ENCODE measurements at regions not wholly inside any gene's neighbourhood (a gene's known extent, or its start where the extent isn't known, plus 50 kb on each side); places are given as distances from the start of the nearest gene placed in this dataset.

DNA sequence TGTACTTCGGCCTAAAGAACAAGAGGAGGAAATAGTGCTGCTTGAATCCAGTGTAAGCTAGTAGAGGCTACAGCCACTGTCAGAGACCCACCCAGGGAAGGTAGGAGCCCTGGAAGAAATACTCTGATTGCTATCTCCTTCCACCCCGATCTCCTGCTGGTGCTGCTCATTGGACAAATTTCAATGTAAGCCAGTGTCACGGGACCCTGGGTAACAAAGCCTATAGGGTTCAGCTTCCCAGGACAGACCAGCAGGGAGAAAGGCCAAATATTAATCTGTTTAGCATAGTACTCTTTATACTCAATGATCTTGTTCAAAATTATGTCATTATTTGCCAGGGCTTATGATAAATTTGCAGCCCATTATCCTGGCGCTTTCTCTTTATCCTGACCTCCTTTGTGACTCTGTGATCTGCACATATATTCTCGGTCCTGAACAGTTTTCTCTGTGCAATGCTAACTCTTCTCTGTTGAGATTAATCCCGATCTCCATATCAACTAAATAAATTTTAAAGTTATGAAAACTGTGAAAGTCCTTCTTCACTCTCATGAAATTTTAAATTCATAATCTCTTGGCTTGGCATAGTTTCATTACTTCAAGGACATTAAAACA lies 218.8 kb upstream of the PREP start:
- no peaks in the 10 kb centered on the region for H4K20me1 ChIP-seq (ENCODE audit: insufficient read depth)
- H3F3A ChIP-seq (replicated peaks; ENCODE audit: insufficient read depth), result no peaks in the 10 kb centered on the region
- no peaks in the 10 kb centered on the region for H3K9me2 ChIP-seq
- peaks cover 0 to 5% of the 10 kb centered on the region in 2 experiments; a peak in 2 of 4 replicates for H3K4me1 ChIP-seq (ENCODE audit: control insufficient read depth in 1 of 2, insufficient read depth in 2 of 2, low read depth in 1 of 2, low read length in 1 of 2)
- H3K4me3 ChIP-seq (ENCODE audit: low read depth in 2 of 2, low read length in 1 of 2), result peak overlapping the region; percentile 19 to 45; a peak in 3 of 4 replicates
- H3K36me3 ChIP-seq (replicated peaks in 1 of 2; ENCODE audit: control insufficient read depth in 1 of 2, insufficient read depth in 2 of 2, low read length in 1 of 2), result no peaks in the 10 kb centered on the region
- ChIA-PET POLR2A (no interaction called here), CTCF (no interaction called here)
- H3K27ac ChIP-seq (ENCODE audit: low read depth in 2 of 2, low read length in 1 of 2), result peak overlapping the region in 1 of 2 experiments; percentile 36; a peak in 2 of 4 replicates
- H3K9ac ChIP-seq, result peak overlapping the region; percentile 60; the same call in 1 of the 2 replicates
- 18% methylated on average over 6 of the region's 6 CpGs for WGBS (ENCODE audit: low lambda C conversion rate)
- DNase-seq, result no peak
- H3K4me2 ChIP-seq, result peak overlapping the region; percentile 74
- peak overlapping the region; percentile 97 for H2AFZ ChIP-seq (ENCODE audit: low read depth)
- no peaks in the 10 kb centered on the region for H3K9me3 ChIP-seq
- no peak for TF ChIP-seq MEF2A (IDR thresholded peaks at IDR 0.05; ENCODE audit: borderline replicate concordance, low read depth)
- TF ChIP-seq RCOR1 (IDR thresholded peaks at IDR 0.05; ENCODE audit: low read length), result no peak
- no peak for TF ChIP-seq TEAD4 (IDR thresholded peaks at IDR 0.05; ENCODE audit: borderline replicate concordance, insufficient read depth)
- TF ChIP-seq SIN3A (IDR thresholded peaks at IDR 0.05; ENCODE audit: borderline replicate concordance, low read depth, low read length), result no peak
- no peak for TF ChIP-seq FOXM1 (IDR thresholded peaks at IDR 0.05; ENCODE audit: low read depth)
- no peak for TF ChIP-seq EP300 (IDR thresholded peaks at IDR 0.05; ENCODE audit: borderline replicate concordance in 1 of 2, low read depth in 1 of 2, low read length in 1 of 2)
- no peak for TF ChIP-seq RXRA (IDR thresholded peaks at IDR 0.05; ENCODE audit: borderline replicate concordance, low read depth)
- no peak for TF ChIP-seq SMC3 (IDR thresholded peaks at IDR 0.05; ENCODE audit: low read depth, low read length)
- TF ChIP-seq, protein P1, sequence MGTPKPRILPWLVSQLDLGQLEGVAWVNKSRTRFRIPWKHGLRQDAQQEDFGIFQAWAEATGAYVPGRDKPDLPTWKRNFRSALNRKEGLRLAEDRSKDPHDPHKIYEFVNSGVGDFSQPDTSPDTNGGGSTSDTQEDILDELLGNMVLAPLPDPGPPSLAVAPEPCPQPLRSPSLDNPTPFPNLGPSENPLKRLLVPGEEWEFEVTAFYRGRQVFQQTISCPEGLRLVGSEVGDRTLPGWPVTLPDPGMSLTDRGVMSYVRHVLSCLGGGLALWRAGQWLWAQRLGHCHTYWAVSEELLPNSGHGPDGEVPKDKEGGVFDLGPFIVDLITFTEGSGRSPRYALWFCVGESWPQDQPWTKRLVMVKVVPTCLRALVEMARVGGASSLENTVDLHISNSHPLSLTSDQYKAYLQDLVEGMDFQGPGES (IDR thresholded peaks at IDR 0.05; ENCODE audit: low read depth, low read length), result no peak
- no peak for TF ChIP-seq MXI1 (IDR thresholded peaks at IDR 0.05; ENCODE audit: low read depth, low read length)
- TF ChIP-seq, protein P2, sequence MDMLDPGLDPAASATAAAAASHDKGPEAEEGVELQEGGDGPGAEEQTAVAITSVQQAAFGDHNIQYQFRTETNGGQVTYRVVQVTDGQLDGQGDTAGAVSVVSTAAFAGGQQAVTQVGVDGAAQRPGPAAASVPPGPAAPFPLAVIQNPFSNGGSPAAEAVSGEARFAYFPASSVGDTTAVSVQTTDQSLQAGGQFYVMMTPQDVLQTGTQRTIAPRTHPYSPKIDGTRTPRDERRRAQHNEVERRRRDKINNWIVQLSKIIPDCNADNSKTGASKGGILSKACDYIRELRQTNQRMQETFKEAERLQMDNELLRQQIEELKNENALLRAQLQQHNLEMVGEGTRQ (IDR thresholded peaks at IDR 0.05; ENCODE audit: borderline replicate concordance, low read depth, low read length), result no peak
- TF ChIP-seq TCF12 (IDR thresholded peaks at IDR 0.05), result no peak
- no peaks in the 10 kb centered on the region for H3K79me2 ChIP-seq (ENCODE audit: insufficient read depth)
- H3K27me3 ChIP-seq (ENCODE audit: insufficient read depth), result no peaks in the 10 kb centered on the region

- H3K9me2 ChIP-seq, result no peaks in the 10 kb centered on the region
- H3F3A ChIP-seq (replicated peaks; ENCODE audit: insufficient read depth), result no peaks in the 10 kb centered on the region
- DNase-seq, result no peak
- ChIA-PET CTCF (no interaction called here), POLR2A (no interaction called here)
- peak overlapping the region in 1 of 2 experiments; percentile 36; a peak in 1 of 4 replicates for H3K27ac ChIP-seq (ENCODE audit: low read depth in 2 of 2, low read length in 1 of 2)
- no peaks in the 10 kb centered on the region for H3K79me2 ChIP-seq (ENCODE audit: insufficient read depth)
- H3K4me2 ChIP-seq, result no peak overlapping the region
- H2AFZ ChIP-seq (ENCODE audit: low read depth), result peak overlapping the region; percentile 97
- no peaks in the 10 kb centered on the region for H3K36me3 ChIP-seq (replicated peaks in 1 of 2; ENCODE audit: control insufficient read depth in 1 of 2, insufficient read depth in 2 of 2, low read length in 1 of 2)
- no peaks in the 10 kb centered on the region for H4K20me1 ChIP-seq (ENCODE audit: insufficient read depth)
- 57% methylated on average over 3 of the region's 3 CpGs for WGBS (ENCODE audit: low lambda C conversion rate)
- H3K4me3 ChIP-seq (ENCODE audit: low read depth in 2 of 2, low read length in 1 of 2), result no peak overlapping the region
- H3K9ac ChIP-seq, result no peak overlapping the region
- no peaks in the 10 kb centered on the region for H3K27me3 ChIP-seq (ENCODE audit: insufficient read depth)
- peaks cover 0 to 5% of the 10 kb centered on the region in 2 experiments; a peak in 2 of 4 replicates for H3K4me1 ChIP-seq (ENCODE audit: control insufficient read depth in 1 of 2, insufficient read depth in 2 of 2, low read depth in 1 of 2, low read length in 1 of 2)
- no peaks in the 10 kb centered on the region for H3K9me3 ChIP-seq
- no peak for TF ChIP-seq GABPA (IDR thresholded peaks at IDR 0.05; ENCODE audit: low read depth)
- TF ChIP-seq, protein P3, sequence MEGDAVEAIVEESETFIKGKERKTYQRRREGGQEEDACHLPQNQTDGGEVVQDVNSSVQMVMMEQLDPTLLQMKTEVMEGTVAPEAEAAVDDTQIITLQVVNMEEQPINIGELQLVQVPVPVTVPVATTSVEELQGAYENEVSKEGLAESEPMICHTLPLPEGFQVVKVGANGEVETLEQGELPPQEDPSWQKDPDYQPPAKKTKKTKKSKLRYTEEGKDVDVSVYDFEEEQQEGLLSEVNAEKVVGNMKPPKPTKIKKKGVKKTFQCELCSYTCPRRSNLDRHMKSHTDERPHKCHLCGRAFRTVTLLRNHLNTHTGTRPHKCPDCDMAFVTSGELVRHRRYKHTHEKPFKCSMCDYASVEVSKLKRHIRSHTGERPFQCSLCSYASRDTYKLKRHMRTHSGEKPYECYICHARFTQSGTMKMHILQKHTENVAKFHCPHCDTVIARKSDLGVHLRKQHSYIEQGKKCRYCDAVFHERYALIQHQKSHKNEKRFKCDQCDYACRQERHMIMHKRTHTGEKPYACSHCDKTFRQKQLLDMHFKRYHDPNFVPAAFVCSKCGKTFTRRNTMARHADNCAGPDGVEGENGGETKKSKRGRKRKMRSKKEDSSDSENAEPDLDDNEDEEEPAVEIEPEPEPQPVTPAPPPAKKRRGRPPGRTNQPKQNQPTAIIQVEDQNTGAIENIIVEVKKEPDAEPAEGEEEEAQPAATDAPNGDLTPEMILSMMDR (IDR thresholded peaks at IDR 0.05), result no peak
- TF ChIP-seq TCF12 (IDR thresholded peaks at IDR 0.05), result no peak
- no peak for TF ChIP-seq MAX (IDR thresholded peaks at IDR 0.05; ENCODE audit: low read depth)
- no peak for TF ChIP-seq TEAD4 (IDR thresholded peaks at IDR 0.05; ENCODE audit: borderline replicate concordance, insufficient read depth)
- TF ChIP-seq FOXJ3 (CRISPR knock-in tag; IDR thresholded peaks at IDR 0.05), result no peak
- no peak for TF ChIP-seq FOXM1 (IDR thresholded peaks at IDR 0.05; ENCODE audit: low read depth)
- TF ChIP-seq FOSL2 (IDR thresholded peaks at IDR 0.05; ENCODE audit: borderline replicate concordance, low read depth), result no peak
- TF ChIP-seq, protein P4, sequence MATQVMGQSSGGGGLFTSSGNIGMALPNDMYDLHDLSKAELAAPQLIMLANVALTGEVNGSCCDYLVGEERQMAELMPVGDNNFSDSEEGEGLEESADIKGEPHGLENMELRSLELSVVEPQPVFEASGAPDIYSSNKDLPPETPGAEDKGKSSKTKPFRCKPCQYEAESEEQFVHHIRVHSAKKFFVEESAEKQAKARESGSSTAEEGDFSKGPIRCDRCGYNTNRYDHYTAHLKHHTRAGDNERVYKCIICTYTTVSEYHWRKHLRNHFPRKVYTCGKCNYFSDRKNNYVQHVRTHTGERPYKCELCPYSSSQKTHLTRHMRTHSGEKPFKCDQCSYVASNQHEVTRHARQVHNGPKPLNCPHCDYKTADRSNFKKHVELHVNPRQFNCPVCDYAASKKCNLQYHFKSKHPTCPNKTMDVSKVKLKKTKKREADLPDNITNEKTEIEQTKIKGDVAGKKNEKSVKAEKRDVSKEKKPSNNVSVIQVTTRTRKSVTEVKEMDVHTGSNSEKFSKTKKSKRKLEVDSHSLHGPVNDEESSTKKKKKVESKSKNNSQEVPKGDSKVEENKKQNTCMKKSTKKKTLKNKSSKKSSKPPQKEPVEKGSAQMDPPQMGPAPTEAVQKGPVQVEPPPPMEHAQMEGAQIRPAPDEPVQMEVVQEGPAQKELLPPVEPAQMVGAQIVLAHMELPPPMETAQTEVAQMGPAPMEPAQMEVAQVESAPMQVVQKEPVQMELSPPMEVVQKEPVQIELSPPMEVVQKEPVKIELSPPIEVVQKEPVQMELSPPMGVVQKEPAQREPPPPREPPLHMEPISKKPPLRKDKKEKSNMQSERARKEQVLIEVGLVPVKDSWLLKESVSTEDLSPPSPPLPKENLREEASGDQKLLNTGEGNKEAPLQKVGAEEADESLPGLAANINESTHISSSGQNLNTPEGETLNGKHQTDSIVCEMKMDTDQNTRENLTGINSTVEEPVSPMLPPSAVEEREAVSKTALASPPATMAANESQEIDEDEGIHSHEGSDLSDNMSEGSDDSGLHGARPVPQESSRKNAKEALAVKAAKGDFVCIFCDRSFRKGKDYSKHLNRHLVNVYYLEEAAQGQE (IDR thresholded peaks at IDR 0.05; ENCODE audit: low read depth, low read length), result no peak
- TF ChIP-seq YY1 (IDR thresholded peaks at IDR 0.05; ENCODE audit: low read depth), result no peak
- no peak for TF ChIP-seq GATA2 (CRISPR knock-in tag; IDR thresholded peaks at IDR 0.05)
Measured at GRCh38 chr6:105620878-105621277, 218.0 kb upstream of the PREP start.
